NCI-H1105 treated with DMSO at 0.1 percent for 48 hours (cell line): ENCODE measurements at regions not wholly inside any gene's neighbourhood (a gene's known extent, or its start where the extent isn't known, plus 50 kb on each side); places are given as distances from the start of the nearest gene placed in this dataset.

Experiments
- DNase-seq: peaks from one replicate; lab custom pipeline; 2025; lab: John Stamatoyannopoulos, UW

DNA sequence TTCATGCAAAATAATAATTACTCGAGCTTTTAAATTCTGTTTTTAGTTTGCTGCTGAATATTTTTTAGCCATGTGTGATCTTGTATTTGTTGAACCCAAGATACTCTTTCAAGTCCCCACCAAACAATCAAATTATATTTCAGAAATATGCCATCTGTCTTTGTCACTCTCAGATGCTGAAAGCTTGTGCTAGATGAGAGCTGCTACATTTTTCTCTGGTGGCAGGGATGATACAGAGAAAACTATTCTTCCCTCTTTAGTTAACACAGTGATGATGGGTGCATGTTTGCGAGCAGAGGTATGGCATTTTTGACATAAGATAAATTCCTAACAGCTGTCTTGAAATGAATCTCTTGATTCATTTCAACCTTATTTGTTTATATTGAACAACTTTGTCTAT, 100.6 kb upstream of the NPHP3 start:
- DNase-seq: no peak

DNA sequence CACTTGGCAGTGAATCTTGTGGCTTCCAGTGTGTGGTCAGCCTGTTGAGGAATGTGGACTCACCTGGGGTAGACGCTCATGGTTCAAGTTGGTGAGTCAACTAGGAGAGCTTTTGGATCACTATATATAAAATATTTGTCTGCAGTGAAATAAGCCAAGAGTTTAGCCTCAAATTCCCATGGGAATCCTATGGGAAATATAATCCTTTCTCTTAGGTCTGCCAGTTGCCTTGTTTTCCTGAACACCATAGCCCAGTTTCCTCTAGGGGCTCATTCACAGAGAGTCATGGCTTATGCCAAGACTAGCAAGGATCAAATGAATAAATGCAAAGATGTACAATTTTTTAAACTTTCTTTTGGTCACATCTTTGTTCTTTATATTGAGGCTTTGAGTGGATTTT, 100.1 kb upstream of the NPHP3 start:
- no peak for DNase-seq

DNA sequence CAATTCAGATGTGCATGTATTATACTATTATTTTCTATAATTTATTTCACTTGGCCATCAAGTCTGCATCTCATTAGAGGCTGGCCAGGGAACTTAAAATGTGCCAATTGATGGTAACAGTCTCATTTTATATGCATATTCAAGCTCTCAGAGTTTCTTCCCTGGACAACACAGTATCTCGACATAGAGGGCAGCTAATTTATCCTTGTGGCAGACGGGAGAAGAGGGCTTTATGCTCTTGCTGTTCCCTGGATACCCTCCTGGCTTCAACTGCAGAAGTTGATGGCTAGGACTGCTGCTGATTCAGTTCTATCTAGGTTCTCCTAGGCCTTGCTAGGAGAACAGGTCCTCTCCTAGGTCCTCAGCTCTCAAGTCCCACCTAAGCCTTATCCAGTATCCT, 99.1 kb upstream of the NPHP3 start:
- no peak for DNase-seq

DNA sequence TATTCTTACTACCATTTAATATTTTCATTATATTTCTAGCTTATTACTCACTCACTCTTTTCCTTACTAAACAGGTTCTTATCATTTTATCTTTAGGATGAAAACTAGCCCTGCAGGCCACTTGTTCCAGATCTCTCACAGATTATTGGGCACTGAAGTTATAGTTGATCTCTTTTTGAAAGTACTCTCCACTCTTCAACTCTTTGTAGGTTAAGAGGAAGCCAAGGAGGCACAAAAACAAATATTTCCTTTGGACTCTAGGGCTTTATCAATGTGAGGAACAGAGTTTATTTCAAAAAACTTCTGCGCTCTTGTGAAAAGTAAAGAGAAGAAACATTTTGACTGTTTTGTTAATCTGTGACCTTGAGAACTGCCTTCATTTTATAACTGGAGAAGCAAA, 96.0 kb upstream of the NPHP3 start:
- no peak for DNase-seq

DNA sequence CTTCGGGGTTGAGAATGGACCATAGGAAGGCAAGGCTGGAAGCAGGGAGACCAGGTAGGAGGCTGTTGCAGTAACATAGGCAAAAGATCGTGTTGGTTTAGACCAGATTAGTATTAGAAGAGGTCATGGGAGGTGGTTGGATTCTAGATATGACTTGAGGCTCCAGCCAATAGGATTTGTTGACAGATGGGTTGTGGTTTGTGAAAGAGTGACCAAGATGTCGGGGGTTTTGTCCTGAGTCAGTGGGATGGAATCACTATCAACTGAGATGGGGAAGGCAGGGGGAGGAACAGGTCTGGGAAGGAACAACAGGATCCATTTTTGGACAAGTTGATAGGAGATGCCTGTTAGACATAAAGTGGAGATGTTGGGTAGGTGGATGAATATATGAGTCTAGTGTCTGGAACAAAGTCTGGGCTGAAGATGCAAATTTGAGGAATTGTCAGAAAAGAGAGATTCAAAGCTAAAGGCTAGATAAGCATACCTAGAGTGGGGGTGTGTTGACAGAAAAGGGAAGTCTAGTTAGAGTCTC, 95.5 kb upstream of the NPHP3 start:
- no peak for DNase-seq

DNA sequence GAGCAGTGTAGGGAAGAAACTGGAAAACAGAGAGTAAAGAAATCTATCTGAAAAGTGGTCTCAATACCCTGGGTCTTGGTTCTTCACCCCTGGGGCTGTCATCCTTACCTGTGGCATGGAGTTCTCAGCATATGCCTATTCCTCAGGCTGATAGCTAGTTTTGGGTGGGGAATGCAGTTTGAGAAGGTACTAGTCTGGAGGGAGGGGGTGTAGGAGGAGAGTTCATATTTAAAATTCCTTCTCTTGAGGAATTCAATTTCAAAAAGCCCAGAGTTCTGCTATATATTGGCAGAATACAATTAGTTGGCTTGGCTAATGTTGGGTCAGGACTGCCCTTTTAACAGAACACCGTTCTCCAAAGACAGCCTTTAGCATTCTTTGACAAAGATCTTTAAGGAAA, 82.9 kb upstream of the NPHP3 start:
- DNase-seq: no peak

DNA sequence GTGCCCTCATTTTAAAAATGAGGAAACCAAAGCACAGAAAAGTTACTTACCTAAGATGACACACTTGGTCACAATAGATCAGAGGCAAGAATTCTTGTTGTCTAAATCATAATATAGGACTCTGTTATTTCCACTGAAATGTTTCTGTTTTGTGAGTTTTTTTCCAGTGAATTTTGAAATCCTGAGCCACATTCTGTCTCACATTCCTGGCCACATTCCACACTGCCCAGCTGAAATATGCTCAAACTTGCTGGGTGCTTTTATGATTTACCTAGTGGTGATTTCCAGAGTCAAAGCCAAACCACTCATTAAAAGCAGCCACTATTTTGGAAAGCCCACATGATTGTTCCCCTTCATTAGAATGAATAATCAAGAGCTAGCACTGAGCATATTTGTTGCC, 82.3 kb upstream of the NPHP3 start:
- no peak for DNase-seq

DNA sequence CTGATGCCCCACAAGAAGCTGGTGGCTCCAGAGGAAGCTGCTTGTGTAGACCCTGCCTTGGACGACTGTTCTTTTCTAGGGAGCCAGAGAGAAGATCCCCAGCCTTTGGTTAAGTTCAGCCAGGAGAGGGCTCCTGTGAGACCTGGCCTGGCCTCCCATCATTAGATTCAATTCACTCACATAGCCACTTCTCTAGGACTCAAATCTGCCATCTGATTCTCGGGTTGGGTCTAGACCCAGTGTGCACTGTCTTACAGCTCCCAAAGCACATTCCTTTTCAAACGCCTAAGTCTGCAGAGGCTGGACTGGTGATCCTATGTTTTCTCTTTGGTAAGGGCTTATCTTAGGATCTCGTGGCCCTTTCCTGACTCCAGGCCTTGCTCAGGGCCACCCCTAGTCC, 81.7 kb upstream of the NPHP3 start:
- DNase-seq: peak; percentile 3

DNA sequence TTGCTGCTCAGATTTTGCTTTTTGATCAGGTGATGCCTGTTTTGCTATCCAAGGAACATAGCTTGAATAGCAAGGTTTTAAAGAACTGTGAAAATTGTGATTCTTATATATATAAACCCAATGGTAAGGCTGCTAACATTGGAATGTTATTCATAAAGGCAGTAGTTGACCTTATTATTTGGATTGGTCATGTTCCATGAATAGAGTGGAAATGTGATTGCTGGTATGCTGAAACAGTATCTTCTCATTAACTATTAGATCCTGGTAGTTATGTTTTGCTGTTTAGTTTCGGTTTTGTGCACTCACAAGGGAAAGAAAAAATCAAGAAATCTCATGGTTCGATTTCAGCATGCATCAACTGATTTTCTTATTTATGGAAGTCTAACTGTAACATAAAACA, 78.7 kb upstream of the NPHP3 start:
- no peak for DNase-seq

DNA sequence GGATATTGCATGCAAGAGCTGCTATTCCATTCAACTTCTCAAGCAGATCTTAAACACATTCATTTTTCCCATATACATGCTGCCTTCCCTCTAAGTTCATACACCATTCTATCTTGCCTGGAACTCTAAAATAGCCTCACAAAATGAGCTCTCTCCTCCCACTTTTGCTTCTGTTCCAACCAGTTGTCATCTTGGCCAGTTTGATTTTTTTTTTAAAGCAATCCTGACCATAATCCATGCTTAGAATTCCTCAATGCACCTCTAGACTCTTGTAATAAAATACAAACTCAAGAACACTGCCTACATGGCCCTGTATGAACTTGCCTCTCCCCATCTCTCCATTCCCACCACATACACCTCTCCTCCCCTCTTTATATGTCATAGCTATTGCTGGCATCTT, 68.6 kb upstream of the NPHP3 start:
- DNase-seq: no peak

DNA sequence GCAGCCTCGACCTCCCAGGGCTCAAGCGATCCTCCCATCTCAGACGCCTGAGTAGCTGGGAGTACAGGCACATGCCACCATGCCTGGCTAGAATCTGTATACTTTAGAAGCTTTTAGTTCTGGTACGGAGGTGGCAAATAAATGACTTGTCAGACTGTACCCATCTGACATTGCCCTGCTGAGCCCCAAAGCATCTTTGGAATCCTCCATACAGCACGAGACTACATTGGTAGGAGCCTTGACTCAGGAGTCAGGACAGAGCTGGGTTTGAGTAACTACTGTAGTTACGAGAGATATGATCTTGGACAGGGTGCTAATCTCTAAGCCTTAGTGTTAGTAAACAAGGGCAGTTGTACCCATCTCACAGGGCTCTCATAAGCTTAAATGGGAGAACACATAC, 67.8 kb upstream of the NPHP3 start:
- DNase-seq: no peak

DNA sequence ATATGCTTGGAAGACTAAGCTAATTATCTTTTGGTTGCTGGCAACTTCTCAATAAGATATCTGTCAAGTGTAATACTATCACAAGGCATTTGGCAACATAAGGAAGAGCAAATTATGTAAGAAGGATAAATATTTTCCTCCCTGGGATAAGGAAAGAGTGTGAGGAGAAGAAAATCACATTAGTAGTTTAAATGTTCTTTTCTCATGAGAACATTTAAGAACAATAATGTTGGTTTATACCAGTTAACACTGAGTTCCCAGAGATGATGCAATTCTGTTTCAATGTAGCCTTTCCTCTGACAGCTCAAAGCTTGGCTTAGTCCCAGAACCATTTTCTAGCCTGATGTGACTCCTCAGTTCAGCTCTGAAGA, 66.1 kb upstream of the NPHP3 start:
- peak; percentile 9 for DNase-seq

DNA sequence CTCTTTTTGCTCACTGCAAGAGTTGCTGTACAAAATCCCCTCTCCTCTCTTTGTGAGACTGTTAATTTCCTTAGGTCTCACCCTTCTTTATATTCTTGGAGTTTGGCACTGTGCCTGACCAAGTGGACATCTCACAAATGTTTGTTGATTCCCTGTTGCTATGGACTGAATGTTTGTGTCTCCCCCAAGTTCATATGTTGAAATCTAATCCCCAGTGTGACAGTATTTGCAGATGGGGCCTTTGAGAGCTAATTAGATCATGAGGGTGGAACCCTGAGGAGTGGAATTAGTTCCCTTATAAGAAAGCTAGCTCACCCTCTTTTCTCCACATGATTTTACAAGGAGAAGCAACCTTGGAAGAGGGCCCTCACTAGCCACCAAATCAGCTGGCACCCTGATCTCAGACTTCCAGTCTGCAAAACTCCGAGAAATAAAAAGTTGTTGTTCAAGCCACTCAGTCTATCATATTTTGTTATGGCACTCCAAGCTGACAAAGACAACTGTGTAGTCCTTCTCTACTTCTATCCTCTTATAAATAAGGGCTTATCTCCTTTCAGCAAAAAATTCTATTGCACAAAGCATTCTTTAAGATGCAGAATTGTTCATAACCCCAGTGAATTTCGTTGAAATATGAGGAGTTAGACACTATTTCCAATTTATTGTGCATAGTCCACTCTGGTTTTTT, 65.5 kb upstream of the NPHP3 start:
- no peak for DNase-seq

DNA sequence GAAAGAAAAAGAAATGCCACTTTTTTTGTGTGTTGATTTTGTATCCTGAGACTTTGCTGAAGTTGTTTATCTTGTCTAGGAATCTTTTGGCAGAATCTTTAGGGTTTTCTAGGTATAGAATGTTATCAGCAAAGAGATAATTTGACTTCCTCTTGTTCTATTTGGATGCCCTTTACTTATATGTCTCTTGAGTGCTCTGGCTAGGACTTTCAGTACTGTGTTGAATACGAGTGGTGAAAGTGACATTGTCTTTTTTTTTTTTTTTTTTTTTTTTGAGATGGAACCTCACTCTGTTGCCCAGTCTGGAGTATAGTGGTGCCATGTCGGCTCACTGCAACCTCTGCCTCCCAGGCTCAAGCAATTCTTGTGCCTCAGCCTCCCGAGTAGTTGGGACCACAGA, 64.7 kb upstream of the NPHP3 start:
- DNase-seq: no peak

DNA sequence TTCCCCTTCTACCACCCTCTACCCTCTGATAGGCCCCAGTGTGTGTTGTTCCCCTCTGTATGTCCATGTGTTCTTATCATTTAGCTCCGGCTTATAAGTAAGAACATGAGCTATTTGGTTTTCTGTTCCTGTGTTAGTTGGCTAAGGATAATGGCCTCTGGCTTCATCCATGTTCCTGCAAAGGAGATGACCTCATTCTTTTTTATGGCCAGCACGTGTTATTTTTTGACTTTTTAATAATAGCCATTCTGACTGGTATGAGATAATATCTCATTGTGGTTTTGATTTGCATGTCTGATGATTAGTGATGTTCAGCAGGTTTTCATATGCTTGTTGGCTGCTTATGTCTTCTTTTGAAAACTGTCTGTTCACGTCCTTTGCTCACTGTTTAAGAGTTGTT, 63.1 kb upstream of the NPHP3 start:
- DNase-seq: no peak

DNA sequence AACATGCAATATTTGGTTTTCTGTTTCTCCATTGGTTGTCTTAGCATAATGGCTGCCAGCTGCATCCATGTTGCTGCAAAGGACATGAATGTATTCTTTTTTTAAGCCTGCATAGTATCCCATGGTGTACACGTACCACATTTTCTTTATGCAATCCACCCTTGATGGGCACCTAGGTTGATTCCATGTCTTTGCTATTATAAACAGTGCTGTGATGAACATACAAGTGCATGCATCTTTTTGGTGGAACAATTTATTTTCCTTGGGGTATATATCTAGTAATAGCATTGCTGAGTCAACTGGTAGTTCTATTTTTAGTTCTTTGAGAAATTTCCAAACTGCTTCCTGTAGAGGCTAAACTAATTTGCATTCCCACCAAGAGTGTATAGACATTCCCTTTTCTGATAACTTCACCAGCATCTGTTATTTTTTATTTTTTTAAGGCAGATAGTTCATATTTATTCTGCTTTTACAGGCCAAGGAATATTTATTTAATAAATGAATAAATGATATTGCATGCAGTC, 62.4 kb upstream of the NPHP3 start:
- DNase-seq: no peak

DNA sequence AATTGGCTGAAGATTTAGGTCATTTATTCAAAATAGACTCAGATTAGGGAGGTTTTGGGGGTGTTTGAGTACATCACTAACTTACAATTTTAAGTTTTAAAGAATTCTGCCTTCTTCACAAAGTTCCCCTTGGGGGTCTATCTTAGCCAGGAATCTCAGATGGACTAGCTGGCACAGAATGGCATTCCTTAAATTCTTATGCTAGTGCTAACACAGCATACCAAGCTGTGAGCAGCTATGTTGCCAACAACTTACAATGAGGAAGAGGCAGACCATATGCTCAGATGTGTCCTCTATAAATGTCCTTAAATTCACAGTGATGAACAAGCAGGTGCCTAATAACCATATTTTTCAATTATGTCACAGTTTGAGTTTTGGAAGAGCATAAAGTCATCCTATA, 60.9 kb upstream of the NPHP3 start:
- DNase-seq: no peak

DNA sequence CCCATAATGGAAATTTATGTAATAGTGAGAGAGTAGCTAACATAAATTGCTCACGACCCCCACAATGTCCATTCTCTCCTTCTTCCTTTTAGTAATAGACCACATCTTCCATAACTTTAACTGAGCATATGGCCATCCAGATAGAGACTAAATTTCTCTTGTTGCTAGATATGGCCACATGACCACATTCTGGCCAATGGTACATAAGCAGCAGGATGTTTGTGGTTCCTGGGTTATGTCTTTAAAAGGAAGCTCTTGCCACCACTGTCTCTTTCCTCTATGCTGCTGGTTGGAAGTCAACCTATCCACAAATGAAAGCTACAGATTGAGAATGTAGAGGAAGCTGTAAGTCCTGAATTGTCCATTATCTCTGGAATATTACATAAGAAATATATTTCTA, 59.7 kb upstream of the NPHP3 start:
- DNase-seq: no peak

DNA sequence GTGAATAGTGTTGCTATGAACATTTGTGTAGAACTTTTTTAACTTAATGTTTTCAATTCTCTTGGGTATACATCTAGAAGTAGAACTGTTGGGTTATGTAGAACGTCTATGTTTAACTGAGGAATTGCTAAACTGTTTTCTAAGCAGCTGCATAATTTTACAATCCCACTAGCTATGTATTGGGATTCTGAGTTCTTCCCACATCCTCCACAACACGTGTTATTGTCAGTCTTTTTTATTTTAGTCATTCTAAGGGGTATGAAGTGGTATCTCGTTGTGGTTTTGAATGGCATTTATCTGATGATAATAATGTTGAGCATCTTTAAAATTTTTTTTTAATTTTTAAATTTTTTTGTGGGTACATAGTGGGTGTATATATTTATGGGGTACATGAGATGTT, 55.0 kb upstream of the NPHP3 start:
- DNase-seq: no peak

DNA sequence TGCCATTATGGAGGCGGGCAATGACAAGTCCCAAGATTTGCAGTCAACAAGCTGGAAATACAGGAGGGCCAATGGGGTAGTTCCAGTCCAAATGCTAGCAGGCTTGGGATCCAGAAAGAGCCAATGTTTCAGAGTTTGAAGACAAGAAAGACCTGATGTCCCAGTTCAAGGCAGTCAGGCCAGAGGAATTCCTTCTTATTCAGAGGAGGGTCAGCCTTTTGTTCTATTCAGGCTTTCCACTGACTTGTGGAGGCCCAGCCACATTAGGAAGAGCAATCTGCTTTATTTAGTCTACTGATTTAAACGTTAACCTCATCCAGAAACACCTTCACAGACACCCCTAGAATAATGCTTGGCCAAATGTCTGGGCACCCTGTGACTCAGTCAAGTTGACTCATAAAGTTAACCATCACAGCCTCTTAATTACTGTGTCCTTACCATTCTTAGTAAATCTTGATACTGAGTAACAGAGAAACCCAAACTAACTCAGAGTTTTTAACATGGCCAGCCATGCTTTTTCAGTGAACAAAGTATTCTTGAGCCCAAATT, 50.9 kb upstream of the NPHP3 start:
- no peak for DNase-seq

DNA sequence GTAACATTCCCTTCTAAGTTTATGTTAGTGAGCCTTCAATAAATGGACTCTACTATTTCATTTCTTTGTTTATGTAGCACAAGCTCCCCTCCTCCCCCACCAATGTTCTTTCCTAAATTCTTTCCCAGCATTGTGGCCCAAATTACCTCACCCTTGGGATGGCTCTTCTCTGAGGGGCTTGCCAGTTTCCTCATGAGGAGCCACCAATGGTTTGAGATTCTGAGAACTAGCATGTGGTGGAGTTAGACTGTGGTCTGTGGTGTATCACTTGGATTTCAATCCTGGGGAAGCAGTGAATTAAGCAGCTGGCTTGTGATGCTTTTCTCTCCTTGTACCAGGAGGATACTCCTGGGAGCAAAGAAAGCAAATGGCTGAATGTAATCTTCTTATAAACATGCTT, 50.0 kb upstream of the NPHP3 start:
- no peak for DNase-seq
